ENCODE measurements at regions not wholly inside any gene's neighbourhood (a gene's known extent, or its start where the extent isn't known, plus 50 kb on each side); places are given as distances from the start of the nearest gene placed in this dataset.

DNA sequence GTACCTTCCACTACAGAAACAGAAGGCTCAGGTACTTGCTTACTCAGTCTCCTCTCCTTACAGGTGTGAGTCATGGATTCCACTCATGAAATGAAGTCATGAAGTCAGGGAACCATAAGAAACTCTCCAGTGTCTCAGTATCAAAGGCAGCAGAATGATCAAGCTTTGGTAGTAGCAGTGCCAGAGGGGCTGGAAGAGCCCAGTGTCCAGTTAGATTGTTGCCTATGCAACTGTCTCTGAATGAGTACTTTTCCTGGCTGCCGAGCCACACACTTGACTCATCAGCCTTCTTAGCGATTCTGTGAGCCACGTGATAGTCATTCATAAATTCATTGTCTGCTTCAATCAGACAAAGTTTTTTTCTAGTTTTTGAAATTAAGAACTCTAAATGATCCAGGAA lies 52.2 kb upstream of the DTNBP1 start:
- no peak for DNase-seq

DNA sequence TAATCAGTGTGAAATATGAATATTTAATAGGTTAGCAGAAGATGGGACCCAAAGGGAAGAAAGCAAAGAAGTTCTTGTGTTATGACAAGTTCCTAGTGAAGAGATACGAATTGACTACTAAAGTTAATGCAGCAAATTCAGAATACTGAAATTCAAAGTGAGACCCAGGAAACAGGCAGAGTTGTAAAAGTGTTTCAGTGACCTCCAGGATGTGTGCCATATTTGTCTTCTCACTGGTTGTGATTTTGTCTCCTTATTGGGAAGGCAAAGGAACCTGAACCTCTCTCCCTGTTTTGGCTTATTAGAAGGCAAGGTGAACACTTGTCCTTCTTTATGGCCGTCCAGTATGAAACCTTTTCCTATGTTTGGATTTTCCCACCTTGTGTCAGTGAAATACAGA lies 51.8 kb upstream of the DTNBP1 start:
- DNase-seq: no peak

DNA sequence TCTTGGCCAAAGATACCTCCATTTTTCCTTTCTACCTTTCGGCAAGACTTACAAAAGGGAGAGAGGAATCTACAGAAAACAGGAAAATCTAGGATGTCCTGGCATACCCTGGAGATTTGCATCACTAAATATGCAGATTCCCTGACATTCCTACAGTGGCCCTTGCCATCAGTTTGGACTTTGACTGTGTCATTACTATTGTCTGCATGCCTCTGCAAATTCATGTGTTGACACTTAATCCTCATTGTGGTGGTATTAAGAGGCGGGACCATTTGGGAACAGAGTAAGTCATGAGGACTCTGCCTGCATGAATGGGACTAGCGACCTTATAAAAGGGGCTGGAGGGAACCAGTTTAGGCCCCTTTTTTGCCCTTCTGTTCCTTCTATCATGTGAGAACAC lies 50.5 kb upstream of the DTNBP1 start:
- DNase-seq: no peak

DNA sequence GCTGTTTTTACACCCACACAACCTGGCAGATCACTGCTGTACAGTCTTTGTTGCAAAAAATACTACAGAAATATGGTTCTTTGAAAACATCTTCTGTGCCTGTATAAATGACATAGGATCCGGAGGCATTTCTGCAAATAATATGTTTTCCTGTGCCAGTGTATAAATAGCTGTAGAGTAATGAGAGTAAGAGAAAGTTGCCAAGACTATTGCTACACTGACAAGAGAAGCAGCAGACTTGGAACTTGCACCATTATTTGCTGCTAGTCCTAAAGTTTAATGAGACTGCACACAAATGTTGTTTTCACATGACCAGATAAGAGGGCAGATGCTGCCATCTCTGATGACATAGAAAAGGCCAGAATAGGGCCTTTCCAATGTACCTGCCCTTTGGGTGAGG lies 50.0 kb upstream of the DTNBP1 start:
- DNase-seq: no peak

All from CD4-positive, alpha-beta T cell treated with Interleukin-17A for 1 hour (primary cell).